ENCODE measurements at regions not wholly inside any gene's neighbourhood (a gene's known extent, or its start where the extent isn't known, plus 50 kb on each side); places are given as distances from the start of the nearest gene placed in this dataset.

DNA sequence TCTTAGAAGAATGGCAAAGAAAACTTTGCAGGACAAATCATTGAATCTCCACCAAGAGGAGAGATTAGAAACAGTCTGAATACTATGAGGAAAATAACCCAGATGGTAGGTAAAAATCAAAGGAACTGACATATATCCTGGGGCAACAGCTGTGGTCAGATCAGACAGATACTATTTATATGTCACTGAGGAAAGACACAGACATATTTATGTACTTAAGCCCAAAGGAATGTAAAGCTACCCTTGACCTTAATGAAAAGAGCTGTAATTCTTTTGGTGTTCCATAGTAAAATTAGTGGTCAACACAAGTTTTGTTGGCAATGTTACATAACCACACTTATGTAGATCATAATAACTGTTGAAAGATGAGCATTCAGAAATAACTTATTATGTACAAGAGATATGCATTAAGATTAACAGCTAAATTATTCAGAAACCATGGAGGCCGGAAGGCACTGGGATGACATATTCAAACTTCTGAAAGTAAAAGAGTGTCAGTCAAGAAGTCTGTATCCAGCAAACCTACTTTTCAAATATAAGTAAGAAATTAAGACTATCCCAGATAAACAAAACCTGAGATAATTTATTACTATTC lies 166.1 kb upstream of the SAMSN1 start:
- TF ChIP-seq, protein P1, sequence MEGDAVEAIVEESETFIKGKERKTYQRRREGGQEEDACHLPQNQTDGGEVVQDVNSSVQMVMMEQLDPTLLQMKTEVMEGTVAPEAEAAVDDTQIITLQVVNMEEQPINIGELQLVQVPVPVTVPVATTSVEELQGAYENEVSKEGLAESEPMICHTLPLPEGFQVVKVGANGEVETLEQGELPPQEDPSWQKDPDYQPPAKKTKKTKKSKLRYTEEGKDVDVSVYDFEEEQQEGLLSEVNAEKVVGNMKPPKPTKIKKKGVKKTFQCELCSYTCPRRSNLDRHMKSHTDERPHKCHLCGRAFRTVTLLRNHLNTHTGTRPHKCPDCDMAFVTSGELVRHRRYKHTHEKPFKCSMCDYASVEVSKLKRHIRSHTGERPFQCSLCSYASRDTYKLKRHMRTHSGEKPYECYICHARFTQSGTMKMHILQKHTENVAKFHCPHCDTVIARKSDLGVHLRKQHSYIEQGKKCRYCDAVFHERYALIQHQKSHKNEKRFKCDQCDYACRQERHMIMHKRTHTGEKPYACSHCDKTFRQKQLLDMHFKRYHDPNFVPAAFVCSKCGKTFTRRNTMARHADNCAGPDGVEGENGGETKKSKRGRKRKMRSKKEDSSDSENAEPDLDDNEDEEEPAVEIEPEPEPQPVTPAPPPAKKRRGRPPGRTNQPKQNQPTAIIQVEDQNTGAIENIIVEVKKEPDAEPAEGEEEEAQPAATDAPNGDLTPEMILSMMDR (IDR thresholded peaks at IDR 0.05; ENCODE audit: poor library complexity), result no peak
- TF ChIP-seq EZH2phosphoT487 (IDR thresholded peaks at IDR 0.05; ENCODE audit: low read depth, severe bottlenecking, unreplicated experiment) (no peak), EZH2 (IDR thresholded peaks at IDR 0.05; ENCODE audit: borderline replicate concordance) (no peak)

Measured in hepatocyte (in vitro differentiated cells).